Lower leg skin (tissue), 4 donors: ENCODE measurements at regions not wholly inside any gene's neighbourhood (a gene's known extent, or its start where the extent isn't known, plus 50 kb on each side); places are given as distances from the start of the nearest gene placed in this dataset.

Source experiments
- DNase-seq, 2 donors: peaks; one replicate each; pipeline ENCODE4 v3.0.0-alpha.2; 2019; ENCODE audit warnings: low spot score in 2 of 2
- H3K4me3 ChIP-seq: fragments of 200-600 bp; sonication (generic); 2 replicates; pipeline ENCODE4 v1.5.1; 2017; ENCODE audit warnings: mild to moderate bottlenecking, low read depth; ENCODE audit not compliant: poor library complexity, severe bottlenecking
- CTCF ChIP-seq, 3 donors: fragments of 450-650 bp; IDR thresholded peaks; one replicate each; pipeline ENCODE4 v1.5.1; 2016; ENCODE audit warnings: antibody characterized with exemption in 3 of 3, mild to moderate bottlenecking in 3 of 3, moderate library complexity in 2 of 3
- POLR2A ChIP-seq, 2 donors: fragments of 450-650 bp; IDR thresholded peaks; one replicate each; pipeline ENCODE4 v1.6.1; 2016 to 2017; ENCODE audit warnings: antibody characterized with exemption in 2 of 2, mild to moderate bottlenecking in 1 of 2, moderate library complexity in 1 of 2
- WGBS, 2 donors: methylation state at CpG; one replicate each; pipeline ENCODE4 v1.1.5; 2018; 5-methylcytosine and 5-hydroxymethylcytosine counted together
- intact Hi-C: fragments of 100-400 bp; cut with DNase I; formaldehyde crosslinking; loops from one replicate; pipeline ENCODE4 v1.15.0; 2023; ENCODE audit warnings: low total_unique reads

DNA sequence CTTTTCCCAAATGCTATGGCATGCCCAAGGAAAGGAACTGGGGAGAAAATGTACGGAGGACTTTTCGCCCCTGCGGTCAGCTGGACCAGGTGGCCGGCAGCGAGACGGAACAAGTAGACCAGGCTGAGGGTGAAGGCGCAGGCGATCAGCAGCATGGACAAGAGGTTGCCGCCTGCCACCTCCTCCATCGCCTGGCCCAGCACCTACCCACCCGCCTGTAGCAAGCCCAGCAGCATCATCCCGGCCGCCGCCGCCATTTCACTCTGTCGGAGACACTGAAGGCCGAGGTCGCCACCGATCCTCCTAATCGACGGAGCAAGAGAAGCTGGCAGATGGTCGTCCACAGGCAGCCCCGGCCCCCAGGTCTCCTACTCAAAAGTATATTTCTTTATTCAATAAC lies 1046.3 kb upstream of the GBE1 start:
- intact Hi-C loops, result no loop called here
- TF ChIP-seq CTCF (IDR thresholded peaks at IDR 0.05) (no peak), POLR2A (IDR thresholded peaks at IDR 0.05) (no peak)
- 95 to 98% methylated on average over 23 of the region's 23 CpGs for WGBS, 2 donors
- H3K4me3 ChIP-seq, result no peak overlapping the region
- no peak for DNase-seq

GRCh38 chr3:82802501-82802900 lies 1041.1 kb upstream of the GBE1 start:
- no peak overlapping the region for H3K4me3 ChIP-seq
- intact Hi-C loops, result no loop called here
- 34 to 35% methylated on average over 2 of the region's 2 CpGs for WGBS, 2 donors
- TF ChIP-seq CTCF (IDR thresholded peaks at IDR 0.05), result no peak
- TF ChIP-seq POLR2A (IDR thresholded peaks at IDR 0.05), result no peak
- no peak for DNase-seq

- intact Hi-C loops, result no loop called here
- H3K4me3 ChIP-seq, result no peak overlapping the region
- no peak for DNase-seq
- TF ChIP-seq POLR2A (IDR thresholded peaks at IDR 0.05), result no peak
- no peak for TF ChIP-seq CTCF (IDR thresholded peaks at IDR 0.05)
Observed at GRCh38 chr3:82800248-82800647, 1038.8 kb upstream of the GBE1 start.

GRCh38 chr3:82796765-82797164 lies 1035.3 kb upstream of the GBE1 start:
- intact Hi-C loops, result no loop called here
- no peak for TF ChIP-seq CTCF (IDR thresholded peaks at IDR 0.05)
- TF ChIP-seq POLR2A (IDR thresholded peaks at IDR 0.05), result no peak
- no peak for DNase-seq
- WGBS, 2 donors, result 89 to 100% methylated on average over 1 of the region's 1 CpG
- H3K4me3 ChIP-seq, result no peak overlapping the region

- no peak overlapping the region for H3K4me3 ChIP-seq
- DNase-seq, result no peak
- intact Hi-C loops, result no loop called here
- TF ChIP-seq CTCF (IDR thresholded peaks at IDR 0.05), result no peak
- TF ChIP-seq POLR2A (IDR thresholded peaks at IDR 0.05), result no peak
- WGBS, 2 donors, result 89 to 93% methylated on average over 11 of the region's 11 CpGs
Observed at GRCh38 chr3:82791241-82791640, 1029.8 kb upstream of the GBE1 start.

GRCh38 chr3:82790307-82791097 lies 1029.1 kb upstream of the GBE1 start:
- no peak for DNase-seq
- no peak for TF ChIP-seq CTCF (IDR thresholded peaks at IDR 0.05)
- TF ChIP-seq POLR2A (IDR thresholded peaks at IDR 0.05), result no peak
- WGBS, 2 donors, result 78 to 82% methylated on average over 13 of the region's 13 CpGs

More at GRCh38 chr3:82790307-82791097, 1029.1 kb upstream of the GBE1 start:
- H3K4me3 ChIP-seq, result no peak overlapping the region
- intact Hi-C loops, result no loop called here
